ENCODE measurements at regions not wholly inside any gene's neighbourhood (a gene's known extent, or its start where the extent isn't known, plus 50 kb on each side); places are given as distances from the start of the nearest gene placed in this dataset.

DNA sequence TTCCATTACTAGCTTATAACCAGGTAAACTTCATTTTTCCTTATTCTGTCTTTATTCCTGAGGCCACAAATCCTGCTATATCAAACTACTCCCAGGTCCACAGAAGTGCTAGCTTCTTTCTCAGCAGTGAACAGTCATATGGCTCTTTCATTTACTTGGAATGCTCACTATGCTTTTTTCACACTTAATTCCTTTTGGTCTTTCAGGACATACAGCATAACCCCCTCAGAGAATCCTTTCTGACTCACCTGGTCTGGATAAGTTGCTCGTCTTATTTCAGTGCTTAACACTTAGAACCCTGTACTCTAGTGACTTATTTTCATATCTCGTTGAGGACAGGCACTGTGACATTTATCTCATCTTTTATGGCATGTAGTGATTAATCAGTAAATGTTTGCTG, 325.0 kb upstream of the UBE2E3 start:
- POLR2A ChIA-PET: interaction anchor here (0.7 kb wide), 1 partner anchor 38 kb away, joined by 3 read pairs; no protein-coding TSS in a partner anchor
- no TSS peak for BruUV-seq (replicated peaks)

DNA sequence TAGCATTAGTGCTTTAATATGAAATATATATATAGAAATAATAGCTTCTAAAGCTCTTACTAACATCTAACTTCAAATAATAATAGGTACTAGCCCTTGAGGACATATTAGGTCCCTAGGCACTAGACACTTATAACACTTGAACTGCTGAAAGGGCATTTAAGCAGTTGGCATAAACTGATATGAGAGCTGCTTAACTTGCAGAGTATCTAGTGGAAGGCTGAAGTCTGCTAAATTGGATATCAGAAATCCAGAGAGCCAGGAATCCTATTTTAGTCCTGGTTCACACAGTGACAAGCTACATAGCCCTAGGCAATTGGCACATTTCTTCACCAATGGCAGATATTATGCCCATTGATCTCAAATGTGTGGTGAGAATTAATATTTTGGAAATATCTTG, 326.9 kb upstream of the UBE2E3 start:
- Mint-ChIP-seq H3K4me1 (ENCODE audit: insufficient read depth, unreplicated experiment) (peaks cover 13% of the 10 kb centered on the region), H3K36me3 (ENCODE audit: insufficient read depth, unreplicated experiment) (no peaks in the 10 kb centered on the region), H3K4me3 (ENCODE audit: unreplicated experiment) (no peak overlapping the region), H3K9me3 (ENCODE audit: unreplicated experiment) (no peaks in the 10 kb centered on the region), H3K27me3 (ENCODE audit: insufficient read depth, unreplicated experiment) (no peaks in the 10 kb centered on the region), H3K27ac (ENCODE audit: low read depth, unreplicated experiment) (no peak overlapping the region)
- CTCF ChIA-PET: interaction anchor here (1.0 kb wide), 1 partner anchor 17 kb away, joined by 3 read pairs; no protein-coding TSS in a partner anchor
- TF ChIP-seq, protein P1, sequence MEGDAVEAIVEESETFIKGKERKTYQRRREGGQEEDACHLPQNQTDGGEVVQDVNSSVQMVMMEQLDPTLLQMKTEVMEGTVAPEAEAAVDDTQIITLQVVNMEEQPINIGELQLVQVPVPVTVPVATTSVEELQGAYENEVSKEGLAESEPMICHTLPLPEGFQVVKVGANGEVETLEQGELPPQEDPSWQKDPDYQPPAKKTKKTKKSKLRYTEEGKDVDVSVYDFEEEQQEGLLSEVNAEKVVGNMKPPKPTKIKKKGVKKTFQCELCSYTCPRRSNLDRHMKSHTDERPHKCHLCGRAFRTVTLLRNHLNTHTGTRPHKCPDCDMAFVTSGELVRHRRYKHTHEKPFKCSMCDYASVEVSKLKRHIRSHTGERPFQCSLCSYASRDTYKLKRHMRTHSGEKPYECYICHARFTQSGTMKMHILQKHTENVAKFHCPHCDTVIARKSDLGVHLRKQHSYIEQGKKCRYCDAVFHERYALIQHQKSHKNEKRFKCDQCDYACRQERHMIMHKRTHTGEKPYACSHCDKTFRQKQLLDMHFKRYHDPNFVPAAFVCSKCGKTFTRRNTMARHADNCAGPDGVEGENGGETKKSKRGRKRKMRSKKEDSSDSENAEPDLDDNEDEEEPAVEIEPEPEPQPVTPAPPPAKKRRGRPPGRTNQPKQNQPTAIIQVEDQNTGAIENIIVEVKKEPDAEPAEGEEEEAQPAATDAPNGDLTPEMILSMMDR (IDR thresholded peaks at IDR 0.05; ENCODE audit: unreplicated experiment): no peak
- POLR2A ChIA-PET: no interaction called here
- no peak for DNase-seq (ENCODE audit: unreplicated experiment)
- intact Hi-C loops (cut with micrococcal nuclease): no loop called here
- no TSS peak for BruUV-seq (replicated peaks)

More for the DNA sequence above, 325.0 kb upstream of the UBE2E3 start:
- Mint-ChIP-seq H3K27me3 (ENCODE audit: insufficient read depth, unreplicated experiment) (no peaks in the 10 kb centered on the region), H3K4me1 (ENCODE audit: insufficient read depth, unreplicated experiment) (peaks cover 13% of the 10 kb centered on the region), H3K36me3 (ENCODE audit: insufficient read depth, unreplicated experiment) (no peaks in the 10 kb centered on the region), H3K27ac (ENCODE audit: low read depth, unreplicated experiment) (no peak overlapping the region), H3K9me3 (ENCODE audit: unreplicated experiment) (no peaks in the 10 kb centered on the region), H3K4me3 (ENCODE audit: unreplicated experiment) (no peak overlapping the region)
- CTCF ChIA-PET: interaction anchor here (0.6 to 1.5 kb wide), 3 partner anchors 9 to 30 kb away, joined by 3 to 7 read pairs (median 3); no protein-coding TSS in a partner anchor
- intact Hi-C loops (cut with micrococcal nuclease): no loop called here
- DNase-seq (ENCODE audit: unreplicated experiment): no peak
- TF ChIP-seq, protein P1 (IDR thresholded peaks at IDR 0.05; ENCODE audit: unreplicated experiment): no peak

DNA sequence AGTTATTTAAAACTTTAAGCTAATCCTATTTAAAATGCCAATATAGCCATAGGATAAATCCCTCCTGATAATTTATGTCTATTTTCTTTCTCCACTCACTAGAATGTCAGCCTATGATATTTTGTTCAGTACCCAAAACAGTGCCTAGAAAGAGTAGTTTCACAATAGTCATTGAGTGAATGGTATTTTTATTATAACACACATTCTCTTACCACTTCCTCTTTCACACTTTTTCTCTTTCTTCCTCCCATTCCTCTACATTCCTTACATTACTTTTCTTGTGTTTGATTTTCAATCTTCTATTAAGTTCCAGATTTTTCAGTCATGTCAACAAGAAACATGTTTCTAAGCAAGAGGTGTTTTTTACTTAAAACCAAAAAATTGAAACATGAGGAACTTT, 327.6 kb upstream of the UBE2E3 start:
- no peaks in the 10 kb centered on the region for H3K9me3 Mint-ChIP-seq (ENCODE audit: unreplicated experiment)
- BruUV-seq (replicated peaks): no TSS peak

DNA sequence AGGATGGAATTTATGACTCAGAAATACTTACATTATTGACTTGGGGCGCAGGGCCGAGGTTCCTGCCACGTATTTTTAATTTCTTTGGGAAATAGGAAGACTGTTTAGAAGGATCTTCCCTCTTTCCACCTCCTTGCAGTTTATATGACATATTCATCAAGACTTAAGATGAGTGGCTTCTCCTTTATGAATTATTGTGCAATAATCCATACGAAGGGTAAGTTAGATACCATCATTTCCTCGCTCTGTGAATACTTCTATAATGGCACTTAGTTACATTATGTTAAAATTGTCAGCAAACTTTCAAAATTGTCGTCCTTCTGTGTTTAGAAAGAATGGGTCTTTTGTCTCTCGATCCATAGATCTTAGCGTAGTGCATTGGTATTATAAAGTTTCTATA, 328.8 kb upstream of the UBE2E3 start:
- BruUV-seq (replicated peaks): no TSS peak
- CTCF ChIA-PET: no interaction called here

More for the DNA sequence above, 327.6 kb upstream of the UBE2E3 start:
- no peak for DNase-seq (ENCODE audit: unreplicated experiment)
- intact Hi-C loops (cut with micrococcal nuclease): no loop called here
- no peaks in the 10 kb centered on the region for H3K36me3 Mint-ChIP-seq (ENCODE audit: insufficient read depth, unreplicated experiment)
- CTCF ChIA-PET: interaction anchor here (1.0 kb wide), 1 partner anchor 17 kb away, joined by 3 read pairs; no protein-coding TSS in a partner anchor
- TF ChIP-seq, protein P1 (IDR thresholded peaks at IDR 0.05; ENCODE audit: unreplicated experiment): no peak
- POLR2A ChIA-PET: no interaction called here
- peaks cover 13% of the 10 kb centered on the region for H3K4me1 Mint-ChIP-seq (ENCODE audit: insufficient read depth, unreplicated experiment)
- no peak overlapping the region for H3K4me3 Mint-ChIP-seq (ENCODE audit: unreplicated experiment)
- H3K27me3 Mint-ChIP-seq (ENCODE audit: insufficient read depth, unreplicated experiment): no peaks in the 10 kb centered on the region
- H3K27ac Mint-ChIP-seq (ENCODE audit: low read depth, unreplicated experiment): no peak overlapping the region

More for the DNA sequence above, 328.8 kb upstream of the UBE2E3 start:
- TF ChIP-seq, protein P1 (IDR thresholded peaks at IDR 0.05; ENCODE audit: unreplicated experiment): no peak
- Mint-ChIP-seq H3K27me3 (ENCODE audit: insufficient read depth, unreplicated experiment) (no peaks in the 10 kb centered on the region), H3K9me3 (ENCODE audit: unreplicated experiment) (no peaks in the 10 kb centered on the region), H3K36me3 (ENCODE audit: insufficient read depth, unreplicated experiment) (peaks cover 3% of the 10 kb centered on the region), H3K27ac (ENCODE audit: low read depth, unreplicated experiment) (no peak overlapping the region), H3K4me1 (ENCODE audit: insufficient read depth, unreplicated experiment) (peaks cover 6% of the 10 kb centered on the region), H3K4me3 (ENCODE audit: unreplicated experiment) (no peak overlapping the region)
- intact Hi-C loops (cut with micrococcal nuclease): no loop called here
- no peak for DNase-seq (ENCODE audit: unreplicated experiment)
- POLR2A ChIA-PET: no interaction called here
